Stimulated activated naive CD8-positive, alpha-beta T cell treated with anti-CD3 and anti-CD28 coated beads, Interleukin-15, Interleukin-2, amounts not matched to agents 100 ng/mL and 50 ng/mL, for 24 hours (primary cell): ENCODE measurements at regions not wholly inside any gene's neighbourhood (a gene's known extent, or its start where the extent isn't known, plus 50 kb on each side); places are given as distances from the start of the nearest gene placed in this dataset.
"Not testable (repeated sequence)": the region's sequence is repeated elsewhere in the genome, so short reads cannot be mapped to it uniquely, and the experiment has no call there.

ENCODE experiments used
- H3K27ac Mint-ChIP-seq: one replicate; pipeline ENCODE4 v1.8.0; 2021; ENCODE audit warnings: mild to moderate bottlenecking, mixed read lengths
- H3K27me3 Mint-ChIP-seq: one replicate; pipeline ENCODE4 v1.8.0; 2021; ENCODE audit warnings: mixed read lengths
- H3K36me3 Mint-ChIP-seq: one replicate; pipeline ENCODE4 v1.8.0; 2021; ENCODE audit warnings: low read depth, mixed read lengths
- H3K4me1 Mint-ChIP-seq: one replicate; pipeline ENCODE4 v1.8.0; 2021; ENCODE audit warnings: low read depth, mixed read lengths
- H3K4me3 Mint-ChIP-seq: one replicate; pipeline ENCODE4 v1.8.0; 2021; ENCODE audit warnings: mild to moderate bottlenecking, mixed read lengths
- H3K9me3 Mint-ChIP-seq: one replicate; pipeline ENCODE4 v1.8.0; 2021; ENCODE audit warnings: mixed read lengths

DNA sequence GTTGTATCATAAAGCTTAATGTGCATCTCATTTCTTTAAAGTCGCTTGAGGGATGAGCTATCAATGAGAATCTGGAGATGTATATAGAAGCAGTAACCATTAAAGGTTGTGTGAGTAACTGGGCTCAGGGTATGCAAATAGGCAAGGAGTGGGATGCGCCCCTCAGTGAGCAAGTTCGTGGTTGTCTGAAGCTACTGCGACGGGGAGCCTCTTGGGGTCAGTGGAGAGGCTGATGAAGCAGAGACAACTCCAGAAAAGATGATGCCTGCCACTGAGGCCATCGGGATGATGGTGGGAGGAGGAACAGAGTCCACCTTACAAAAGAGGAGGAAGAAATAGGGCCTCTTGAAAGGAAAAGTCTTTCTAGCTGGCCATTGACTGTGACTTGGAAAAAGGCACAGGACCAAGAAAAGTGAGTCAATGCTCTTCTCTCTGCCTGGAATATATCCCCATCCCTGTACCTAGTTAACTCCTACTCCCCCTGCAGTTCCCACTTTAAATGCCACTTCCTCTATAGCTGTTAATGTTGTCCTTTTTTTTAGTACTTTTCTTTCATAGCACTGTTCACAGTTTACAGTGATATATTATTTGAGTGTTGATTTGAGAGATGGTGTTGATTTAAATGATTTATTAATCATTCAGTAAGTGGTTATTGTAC is 51.4 kb upstream of the LSM6 start:
- Mint-ChIP-seq H3K9me3 (no peaks in the 10 kb centered on the region), H3K4me1 (peaks cover 12% of the 10 kb centered on the region), H3K27ac (peak overlapping the region; percentile 10), H3K36me3 (no peaks in the 10 kb centered on the region), H3K4me3 (no peak overlapping the region), H3K27me3 (peaks cover 14% of the 10 kb centered on the region)

DNA sequence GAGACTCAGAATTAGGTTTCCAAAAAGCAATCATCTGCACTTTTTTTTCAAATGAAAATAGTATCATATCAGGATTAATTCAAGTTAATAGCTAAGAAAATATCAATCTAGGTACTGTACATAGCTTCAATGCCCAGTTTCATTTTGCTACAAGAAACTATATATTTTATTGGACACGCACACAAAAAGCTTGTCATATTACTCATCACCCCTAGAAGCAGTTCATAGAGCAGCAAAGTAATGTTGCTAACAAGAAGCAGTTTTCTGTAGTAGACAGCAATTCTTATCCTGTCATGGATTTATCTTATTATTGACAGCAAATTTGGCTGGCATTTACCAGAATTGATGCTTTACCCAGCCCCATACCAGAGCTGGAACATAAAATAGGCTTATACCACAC is 52.3 kb upstream of the LSM6 start:
- Mint-ChIP-seq H3K9me3 (no peaks in the 10 kb centered on the region), H3K27ac (no peak overlapping the region), H3K4me3 (no peak overlapping the region), H3K4me1 (peaks cover 12% of the 10 kb centered on the region), H3K36me3 (no peaks in the 10 kb centered on the region), H3K27me3 (peaks cover 14% of the 10 kb centered on the region)

DNA sequence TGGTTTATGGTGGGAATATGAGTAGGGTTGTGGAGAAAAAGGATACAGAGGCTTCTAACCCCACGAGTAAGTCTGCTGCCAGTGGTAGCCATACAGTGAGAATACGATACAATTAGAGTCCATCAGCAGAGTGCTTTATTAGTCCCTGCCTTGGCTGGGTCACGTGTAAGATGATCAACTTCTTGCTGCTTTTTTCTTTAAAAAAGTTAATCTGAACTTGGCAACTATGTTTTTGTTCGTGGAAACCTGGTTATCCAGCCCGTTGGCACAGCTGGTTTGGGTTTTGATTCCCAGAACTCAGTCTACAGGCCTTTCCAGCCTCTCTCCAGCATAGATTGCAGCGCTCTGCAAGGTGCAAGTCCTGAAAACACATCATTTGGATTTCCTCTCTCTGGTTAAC is 53.1 kb upstream of the LSM6 start:
- peaks cover 23% of the 10 kb centered on the region for H3K27me3 Mint-ChIP-seq
- H3K4me3 Mint-ChIP-seq = no peak overlapping the region
- no peaks in the 10 kb centered on the region for H3K9me3 Mint-ChIP-seq
- H3K36me3 Mint-ChIP-seq = no peaks in the 10 kb centered on the region
- H3K4me1 Mint-ChIP-seq = peaks cover 12% of the 10 kb centered on the region
- no peak overlapping the region for H3K27ac Mint-ChIP-seq

DNA sequence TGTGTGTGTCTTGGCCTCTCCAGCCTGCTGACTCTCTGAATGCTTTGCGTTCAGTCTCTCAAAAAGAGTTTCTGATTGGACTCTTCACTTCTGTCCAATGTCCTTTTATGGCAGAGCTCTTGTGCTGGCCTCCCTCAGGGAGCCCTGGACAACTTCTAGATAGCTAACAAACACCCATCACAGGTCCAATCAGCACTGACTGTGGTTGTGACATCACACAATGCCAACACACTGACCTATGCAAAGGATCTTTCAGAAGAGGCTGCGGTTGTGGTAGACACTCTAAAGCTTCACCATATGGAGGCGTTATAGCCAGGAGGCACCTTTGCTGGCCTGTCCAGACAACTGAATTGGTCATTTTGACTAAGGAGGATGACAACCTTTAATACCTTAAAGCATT is 53.8 kb upstream of the LSM6 start:
- H3K4me1 Mint-ChIP-seq = peaks cover 12% of the 10 kb centered on the region
- no peaks in the 10 kb centered on the region for H3K9me3 Mint-ChIP-seq
- no peak overlapping the region for H3K4me3 Mint-ChIP-seq
- H3K27me3 Mint-ChIP-seq = peaks cover 29% of the 10 kb centered on the region
- H3K27ac Mint-ChIP-seq = no peak overlapping the region
- no peaks in the 10 kb centered on the region for H3K36me3 Mint-ChIP-seq

DNA sequence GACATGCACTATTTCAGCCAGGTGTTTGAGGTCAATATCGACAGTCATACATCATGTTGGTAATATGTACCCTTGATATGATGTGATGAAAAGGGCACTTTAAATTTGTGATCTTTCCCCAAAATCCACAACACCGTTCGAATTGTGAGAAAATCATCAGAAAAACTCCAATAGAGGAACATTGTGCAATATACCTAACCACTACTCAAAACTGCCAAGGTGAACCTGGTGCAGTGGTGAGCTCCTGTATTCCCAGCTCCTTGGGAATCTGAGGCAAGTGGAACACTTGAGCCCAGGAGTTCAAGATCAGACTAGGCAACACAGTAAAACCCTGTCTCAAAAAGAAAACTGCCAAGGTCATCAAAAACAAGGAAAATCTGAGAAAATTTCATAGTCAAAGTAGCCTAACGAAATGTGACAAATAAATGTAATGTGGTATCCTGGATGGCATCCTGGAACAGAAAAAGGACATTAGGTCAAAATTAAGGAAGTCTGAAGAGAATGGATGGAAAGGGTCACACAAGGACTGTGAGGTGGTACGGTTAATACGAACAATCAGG is 55.6 kb upstream of the LSM6 start:
- Mint-ChIP-seq H3K27me3 (peaks cover 43% of the 10 kb centered on the region), H3K4me3 (no peak overlapping the region), H3K36me3 (no peaks in the 10 kb centered on the region), H3K27ac (no peak overlapping the region), H3K9me3 (no peaks in the 10 kb centered on the region), H3K4me1 (peaks cover 12% of the 10 kb centered on the region)

DNA sequence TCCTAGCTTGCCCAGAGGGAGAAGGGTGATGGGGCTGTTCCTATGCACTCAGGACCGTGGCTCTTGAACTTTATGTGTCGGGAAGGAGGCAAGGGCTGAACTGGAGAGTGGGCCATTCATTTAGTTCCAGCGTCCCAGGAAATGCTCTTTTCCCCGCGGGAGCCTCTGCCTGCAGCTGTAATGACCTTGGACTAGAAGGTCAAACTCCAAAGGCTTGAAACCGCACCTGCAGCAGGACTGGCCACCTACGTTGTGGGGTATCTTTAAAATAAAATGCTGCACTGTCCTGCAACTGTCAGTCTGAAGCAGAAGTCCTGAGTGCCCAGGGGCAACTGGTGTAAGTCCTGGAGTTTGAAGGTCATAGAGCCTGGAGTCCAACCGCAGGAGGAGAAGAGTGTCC is 61.5 kb upstream of the LSM6 start:
- no peak overlapping the region for H3K4me3 Mint-ChIP-seq
- peaks cover 55% of the 10 kb centered on the region for H3K27me3 Mint-ChIP-seq
- no peaks in the 10 kb centered on the region for H3K9me3 Mint-ChIP-seq
- no peaks in the 10 kb centered on the region for H3K36me3 Mint-ChIP-seq
- H3K27ac Mint-ChIP-seq = no peak overlapping the region
- H3K4me1 Mint-ChIP-seq = peaks cover 10% of the 10 kb centered on the region

DNA sequence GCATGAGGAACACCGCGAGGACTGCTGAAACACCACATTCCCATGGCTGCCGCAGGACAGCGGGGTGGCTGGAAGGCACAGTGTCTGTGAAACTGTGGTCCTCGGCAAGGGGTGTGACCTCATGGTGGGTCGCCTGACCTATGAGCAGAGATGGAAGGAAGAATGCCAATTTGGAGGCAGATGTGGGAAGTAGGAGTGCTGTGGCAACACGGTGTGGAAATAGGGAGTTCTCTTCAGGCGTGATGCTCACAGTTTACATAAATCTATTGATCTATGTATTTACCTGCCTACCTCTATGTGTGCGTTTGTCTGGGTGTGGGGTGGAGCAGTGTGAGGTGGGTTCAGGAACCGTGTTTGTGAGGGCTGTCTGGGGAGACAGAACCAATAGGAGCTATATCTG is 62.3 kb upstream of the LSM6 start:
- Mint-ChIP-seq H3K36me3 (no peaks in the 10 kb centered on the region), H3K4me3 (no peak overlapping the region), H3K27ac (no peak overlapping the region), H3K9me3 (no peaks in the 10 kb centered on the region), H3K4me1 (peaks cover 10% of the 10 kb centered on the region), H3K27me3 (peaks cover 54% of the 10 kb centered on the region)

DNA sequence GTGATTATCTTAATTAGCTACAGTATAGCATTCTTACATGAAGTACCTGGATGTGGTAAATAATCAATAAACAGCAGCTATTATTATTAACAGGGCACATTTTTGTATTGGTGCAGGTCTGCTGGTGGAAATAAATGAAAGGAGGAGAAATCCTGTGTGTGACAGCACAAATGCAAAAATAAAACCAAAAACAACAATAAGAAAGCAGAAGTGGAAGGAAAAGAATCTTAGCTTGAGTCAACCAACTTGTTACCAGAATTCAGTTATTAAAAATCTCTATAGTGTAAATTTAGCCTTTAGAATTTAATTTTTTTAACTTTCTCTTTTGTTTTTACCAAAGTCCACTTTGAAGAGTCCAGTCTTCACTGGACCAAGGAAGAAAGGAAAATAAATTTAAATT is 63.1 kb upstream of the LSM6 start:
- Mint-ChIP-seq H3K27ac (no peak overlapping the region), H3K27me3 (peaks cover 46% of the 10 kb centered on the region), H3K36me3 (no peaks in the 10 kb centered on the region), H3K9me3 (no peaks in the 10 kb centered on the region), H3K4me3 (no peak overlapping the region), H3K4me1 (peaks cover 10% of the 10 kb centered on the region)

DNA sequence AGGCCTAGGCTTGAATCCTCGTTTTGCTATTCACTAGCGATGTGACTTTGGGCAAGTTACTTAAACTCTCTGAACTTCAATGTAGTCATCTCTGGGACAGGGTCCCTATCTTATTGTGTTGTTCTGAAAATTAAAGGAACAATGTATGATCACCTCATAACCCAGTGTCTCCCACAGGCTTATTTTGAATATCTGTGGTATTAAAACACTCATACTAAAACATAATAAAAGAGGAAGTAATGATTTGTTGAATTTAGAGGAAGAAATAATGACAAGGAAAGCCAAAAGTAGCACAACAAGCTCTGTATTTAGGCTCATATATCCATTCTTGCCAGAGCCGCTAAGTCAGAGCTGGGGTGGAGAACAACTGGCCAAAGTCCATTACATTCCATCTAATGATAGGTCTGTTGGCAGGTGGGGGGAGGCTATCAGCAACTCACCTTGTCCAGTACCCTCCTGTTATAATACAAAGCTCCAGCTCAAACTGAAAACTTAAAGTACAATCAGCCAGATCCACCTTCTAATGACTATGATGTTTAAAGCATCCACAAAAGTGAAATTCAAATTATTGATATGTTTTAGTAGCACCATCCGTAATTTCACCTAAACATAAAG is 64.5 kb upstream of the LSM6 start:
- Mint-ChIP-seq H3K9me3 (no peaks in the 10 kb centered on the region), H3K27me3 (peaks cover 36% of the 10 kb centered on the region), H3K4me1 (peaks cover 10% of the 10 kb centered on the region), H3K36me3 (no peaks in the 10 kb centered on the region), H3K4me3 (no peak overlapping the region), H3K27ac (no peak overlapping the region)

DNA sequence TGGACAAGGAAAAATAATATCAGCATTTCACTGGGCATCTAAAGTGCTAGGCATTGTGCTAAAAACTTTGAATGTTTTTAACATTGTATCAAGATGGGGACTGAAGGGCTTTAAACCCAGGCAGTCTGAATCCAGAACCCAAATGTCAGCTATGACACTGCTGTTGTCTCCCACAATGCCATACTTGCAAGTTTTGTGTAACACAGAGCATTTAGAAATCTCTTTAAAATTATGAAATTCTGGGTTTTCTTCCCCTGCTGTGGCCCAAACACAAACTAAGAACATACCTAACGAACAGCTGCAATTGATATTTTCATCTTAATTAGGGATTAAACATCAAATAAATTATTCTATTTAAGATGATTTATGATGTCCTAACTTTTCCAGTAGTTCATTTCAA is 66.8 kb upstream of the LSM6 start:
- Mint-ChIP-seq H3K9me3 (no peaks in the 10 kb centered on the region), H3K4me3 (no peak overlapping the region), H3K27me3 (peaks cover 19% of the 10 kb centered on the region), H3K4me1 (peaks cover 14% of the 10 kb centered on the region), H3K27ac (no peak overlapping the region), H3K36me3 (no peaks in the 10 kb centered on the region)

DNA sequence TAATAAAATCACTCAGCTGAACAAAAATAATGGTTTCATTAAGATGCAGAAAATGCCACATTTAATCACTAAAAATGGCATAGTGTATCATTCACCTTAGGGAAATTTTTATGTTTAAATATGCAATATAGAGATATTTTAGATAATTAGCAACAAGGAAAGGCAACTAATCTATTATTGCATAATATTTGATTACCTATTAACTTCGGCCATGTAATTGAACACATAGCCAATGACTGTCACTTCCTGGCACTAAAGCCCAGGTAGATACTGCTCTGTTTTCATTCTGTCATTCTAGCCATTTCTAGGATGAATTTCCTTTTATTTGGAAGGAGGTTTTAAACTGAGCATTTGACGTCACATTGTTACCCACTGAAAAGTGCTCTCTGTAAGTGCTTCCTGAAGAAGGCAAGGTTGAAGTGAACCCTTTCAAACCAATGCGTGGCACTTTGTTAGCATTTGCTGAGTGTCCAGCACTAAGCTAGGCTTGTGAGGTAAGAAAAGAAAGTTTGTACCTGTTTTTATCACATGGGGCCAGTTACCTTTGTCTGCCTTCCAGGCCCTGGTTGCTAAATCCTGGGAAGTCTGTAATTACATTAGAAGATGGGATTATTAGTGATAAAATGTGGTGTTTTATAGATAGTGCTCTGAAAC is 67.8 kb upstream of the LSM6 start:
- no peak overlapping the region for H3K4me3 Mint-ChIP-seq
- H3K27me3 Mint-ChIP-seq = peaks cover 10% of the 10 kb centered on the region
- no peak overlapping the region for H3K27ac Mint-ChIP-seq
- peaks cover 14% of the 10 kb centered on the region for H3K4me1 Mint-ChIP-seq
- H3K9me3 Mint-ChIP-seq = no peaks in the 10 kb centered on the region
- H3K36me3 Mint-ChIP-seq = no peaks in the 10 kb centered on the region

DNA sequence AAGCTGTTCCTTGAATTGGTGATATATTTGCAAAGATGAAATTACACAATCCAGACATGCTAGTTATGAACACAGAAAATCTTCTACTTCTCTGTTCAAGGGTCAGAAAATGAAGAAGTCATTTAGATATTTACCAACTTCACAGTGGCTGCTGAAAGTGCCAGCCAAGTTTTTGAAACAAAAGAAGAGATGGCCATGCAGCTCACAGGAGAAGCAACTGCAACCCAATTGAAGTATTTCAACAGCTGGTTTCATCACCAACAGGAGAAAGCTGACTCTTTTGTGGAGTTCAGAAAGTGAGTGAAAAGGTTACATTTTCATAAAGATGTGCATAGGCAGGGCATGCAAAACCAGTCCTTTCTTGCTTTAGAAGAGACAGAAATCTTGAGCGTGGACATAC is 70.1 kb upstream of the LSM6 start:
- Mint-ChIP-seq H3K9me3 (no peaks in the 10 kb centered on the region), H3K27me3 (peaks cover 9% of the 10 kb centered on the region), H3K36me3 (no peaks in the 10 kb centered on the region), H3K27ac (no peak overlapping the region), H3K4me3 (no peak overlapping the region), H3K4me1 (peaks cover 4% of the 10 kb centered on the region)

DNA sequence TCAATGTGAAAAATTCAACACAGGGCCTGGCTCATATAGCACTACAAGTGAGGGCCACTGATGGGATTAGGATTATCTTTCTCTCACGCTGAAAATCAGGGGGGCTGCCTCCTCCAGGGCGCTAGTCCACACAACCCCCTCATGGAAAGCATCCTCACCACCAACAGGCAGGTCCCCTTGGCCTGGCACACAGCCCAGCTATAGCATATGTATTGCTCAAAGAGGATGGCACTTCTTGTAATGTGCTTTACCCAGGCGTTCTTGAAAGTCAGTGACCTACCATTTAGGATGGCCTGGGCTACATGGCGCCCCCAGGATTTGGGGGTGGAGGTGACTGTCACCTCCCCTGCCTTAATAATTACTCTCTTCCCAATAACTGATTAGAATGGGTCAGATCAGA is 71.0 kb upstream of the LSM6 start:
- Mint-ChIP-seq H3K9me3 (no peaks in the 10 kb centered on the region), H3K4me3 (no peak overlapping the region), H3K4me1 (peaks cover 4% of the 10 kb centered on the region), H3K27ac (no peak overlapping the region), H3K36me3 (no peaks in the 10 kb centered on the region), H3K27me3 (peaks cover 7% of the 10 kb centered on the region)

DNA sequence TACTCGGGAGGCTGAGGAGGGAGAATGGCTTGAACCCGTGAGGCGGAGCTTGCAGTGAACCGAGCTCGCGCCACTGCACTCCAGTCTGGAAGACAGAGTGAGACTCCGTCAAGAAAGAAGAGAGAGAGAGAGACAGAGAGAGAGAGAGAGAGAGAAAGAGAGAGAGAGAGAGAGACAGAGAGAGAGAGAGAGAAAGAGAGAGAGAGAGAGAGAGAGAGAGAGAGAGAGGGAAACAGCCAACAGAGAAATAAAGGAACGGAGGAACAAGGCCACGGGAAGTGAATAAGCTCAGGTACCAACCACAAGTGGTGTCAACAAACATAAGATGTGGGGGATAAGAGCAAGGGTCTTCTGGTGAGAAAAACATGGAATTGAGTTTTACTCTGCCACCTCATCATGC is 71.5 kb upstream of the LSM6 start:
- H3K27ac Mint-ChIP-seq, H3K4me3 Mint-ChIP-seq, H3K4me1 Mint-ChIP-seq, H3K9me3 Mint-ChIP-seq, H3K27me3 Mint-ChIP-seq, H3K36me3 Mint-ChIP-seq: not testable (repeated sequence)

DNA sequence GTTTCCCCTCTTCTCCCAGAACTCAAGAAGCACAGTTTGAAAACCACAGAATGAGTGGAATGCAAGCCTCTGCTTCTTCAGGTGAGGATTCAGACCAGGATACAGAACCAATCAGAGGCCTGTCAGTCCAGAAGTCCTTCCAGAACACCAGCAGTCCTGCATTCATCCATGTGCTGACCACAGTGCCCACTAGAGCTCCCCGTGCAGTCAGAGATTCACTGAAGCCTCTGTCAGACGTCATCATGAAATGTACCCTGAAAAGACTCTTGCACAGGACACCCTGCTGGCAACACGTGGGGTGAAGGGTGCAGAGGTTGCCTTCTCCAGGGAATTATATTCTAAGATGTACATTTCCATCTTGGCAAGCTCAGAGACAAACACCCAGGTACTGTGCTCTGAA is 75.9 kb upstream of the LSM6 start:
- H3K36me3 Mint-ChIP-seq = no peaks in the 10 kb centered on the region
- peaks cover 16% of the 10 kb centered on the region for H3K27me3 Mint-ChIP-seq
- no peaks in the 10 kb centered on the region for H3K9me3 Mint-ChIP-seq
- H3K27ac Mint-ChIP-seq = no peak overlapping the region
- H3K4me3 Mint-ChIP-seq = no peak overlapping the region
- no peaks in the 10 kb centered on the region for H3K4me1 Mint-ChIP-seq
